Lung (tissue), 11 donors: ENCODE measurements at regions not wholly inside any gene's neighbourhood (a gene's known extent, or its start where the extent isn't known, plus 50 kb on each side); places are given as distances from the start of the nearest gene placed in this dataset.

Experiments used
- ATAC-seq: fragments of 200-7000 bp; cut with Tn5 transposase; one replicate; pipeline ENCODE4 v1.9.1; 2020; ENCODE audit warnings: moderate number of reproducible peaks; ENCODE audit not compliant: insufficient read depth, low FRiP score
- DNase-seq, 3 donors: peaks; one replicate each; pipeline ENCODE4 v3.0.0-alpha.2; 2013 to 2017
- H3K27ac ChIP-seq, 2 donors: one replicate each; pipeline ENCODE4 v1.5.1; 2013; ENCODE audit warnings: mild to moderate bottlenecking in 2 of 2, moderate library complexity in 2 of 2, control low read depth in 1 of 2, inconsistent platforms in 1 of 2, low read depth in 1 of 2, low read length in 1 of 2
- H3K27me3 ChIP-seq, 3 donors: one replicate each; pipeline ENCODE4 v1.5.1; 2013; ENCODE audit warnings: low read length in 2 of 3; ENCODE audit not compliant: control insufficient read depth in 3 of 3, insufficient read depth in 3 of 3
- H3K36me3 ChIP-seq, 4 donors: one replicate each; pipeline ENCODE4 v1.5.1; 2013; ENCODE audit warnings: low read length in 4 of 4, mild to moderate bottlenecking in 1 of 4, moderate library complexity in 1 of 4; ENCODE audit not compliant: control insufficient read depth in 4 of 4, insufficient read depth in 4 of 4
- H3K4me1 ChIP-seq, 5 donors: one replicate each; pipeline ENCODE4 v1.5.1; 2013; ENCODE audit warnings: low read length in 5 of 5, mild to moderate bottlenecking in 2 of 5, moderate library complexity in 1 of 5; ENCODE audit not compliant: control insufficient read depth in 5 of 5, insufficient read depth in 5 of 5
- H3K4me3 ChIP-seq: one replicate; pipeline ENCODE4 v1.5.1; 2013; ENCODE audit warnings: mild to moderate bottlenecking, control low read depth, moderate library complexity
- H3K9ac ChIP-seq, 2 donors: one replicate each; pipeline ENCODE4 v1.5.1; 2013; ENCODE audit warnings: low read length in 2 of 2, control low read depth in 1 of 2; ENCODE audit not compliant: insufficient read depth in 1 of 2
- H3K9me3 ChIP-seq, 4 donors: one replicate each; pipeline ENCODE4 v1.5.1; 2013; ENCODE audit warnings: low read length in 3 of 4, mild to moderate bottlenecking in 1 of 4, moderate library complexity in 1 of 4; ENCODE audit not compliant: control insufficient read depth in 4 of 4, insufficient read depth in 3 of 4
- WGBS, 2 donors: extraction: QIAGEN DNeasy Blood & Tissue Kit; methylation state at CpG; one replicate each; pipeline ENCODE4 v1.1.7; 2013; 5-methylcytosine and 5-hydroxymethylcytosine counted together
- TF ChIP-seq, protein P1 (sequence below): IDR thresholded peaks from 2 replicates; pipeline ENCODE4 v1.5.1; 2012; ENCODE audit warnings: mild to moderate bottlenecking; ENCODE audit errors: control extremely low read depth, extremely low read depth
- donor health status: control.
- donor health status: control.
- donor health status: Bipolar disorder and iron deficiency.
- donor health status: healthy.
- donor health status: DM: yes; HTN: yes; CAD: no.

- TF ChIP-seq, protein P1, sequence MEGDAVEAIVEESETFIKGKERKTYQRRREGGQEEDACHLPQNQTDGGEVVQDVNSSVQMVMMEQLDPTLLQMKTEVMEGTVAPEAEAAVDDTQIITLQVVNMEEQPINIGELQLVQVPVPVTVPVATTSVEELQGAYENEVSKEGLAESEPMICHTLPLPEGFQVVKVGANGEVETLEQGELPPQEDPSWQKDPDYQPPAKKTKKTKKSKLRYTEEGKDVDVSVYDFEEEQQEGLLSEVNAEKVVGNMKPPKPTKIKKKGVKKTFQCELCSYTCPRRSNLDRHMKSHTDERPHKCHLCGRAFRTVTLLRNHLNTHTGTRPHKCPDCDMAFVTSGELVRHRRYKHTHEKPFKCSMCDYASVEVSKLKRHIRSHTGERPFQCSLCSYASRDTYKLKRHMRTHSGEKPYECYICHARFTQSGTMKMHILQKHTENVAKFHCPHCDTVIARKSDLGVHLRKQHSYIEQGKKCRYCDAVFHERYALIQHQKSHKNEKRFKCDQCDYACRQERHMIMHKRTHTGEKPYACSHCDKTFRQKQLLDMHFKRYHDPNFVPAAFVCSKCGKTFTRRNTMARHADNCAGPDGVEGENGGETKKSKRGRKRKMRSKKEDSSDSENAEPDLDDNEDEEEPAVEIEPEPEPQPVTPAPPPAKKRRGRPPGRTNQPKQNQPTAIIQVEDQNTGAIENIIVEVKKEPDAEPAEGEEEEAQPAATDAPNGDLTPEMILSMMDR, result peak; percentile 9
- DNase-seq (peak; percentile 31 to 75 (median 68)), ATAC-seq (no peak)
- no peak overlapping the region for H3K27ac ChIP-seq
- no peaks in the 10 kb centered on the region for H3K4me1 ChIP-seq
- H3K36me3 ChIP-seq, result no peaks in the 10 kb centered on the region
- H3K9me3 ChIP-seq, result peaks cover 0 to 7% (median 3%) of the 10 kb centered on the region in 4 donors
- no peak overlapping the region for H3K9ac ChIP-seq
- H3K4me3 ChIP-seq, result no peak overlapping the region
- WGBS, 2 donors, result 15 to 20% methylated on average over 10 of the region's 10 CpGs
- H3K27me3 ChIP-seq, result peaks cover 0 to 3% (median 0%) of the 10 kb centered on the region in 3 donors
These were observed 194.1 kb downstream of the SS18 start for GRCh38 chr18:25896178-25896780.

DNA sequence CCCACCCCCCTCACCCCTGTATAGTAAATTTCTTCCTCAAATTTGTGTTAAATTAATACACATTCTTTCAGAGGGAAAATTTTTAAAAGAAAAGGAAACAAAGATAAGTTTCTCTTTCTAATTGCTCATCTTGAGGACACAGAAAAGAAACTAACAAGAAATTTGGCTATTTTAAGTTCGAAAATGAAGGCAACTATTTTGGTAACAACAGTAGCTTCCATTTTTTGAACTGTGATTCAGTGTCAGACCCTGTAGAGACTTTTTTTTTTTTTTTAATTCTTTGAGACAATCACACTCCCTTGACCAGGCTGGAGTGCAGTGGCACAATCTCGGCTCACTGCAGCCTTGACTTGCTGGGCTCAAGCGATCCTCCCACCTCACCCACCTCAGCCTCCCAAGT is 194.9 kb downstream of the SS18 start:
- TF ChIP-seq, protein P1, result no peak
- no peaks in the 10 kb centered on the region for H3K4me1 ChIP-seq
- DNase-seq (no peak), ATAC-seq (no peak)
- WGBS, 2 donors, result 85 to 89% methylated on average over 3 of the region's 3 CpGs
- H3K4me3 ChIP-seq, result no peak overlapping the region
- no peak overlapping the region for H3K9ac ChIP-seq
- H3K27ac ChIP-seq, result no peak overlapping the region
- peaks cover 0 to 2% (median 0%) of the 10 kb centered on the region in 4 donors for H3K9me3 ChIP-seq
- peaks cover 0 to 3% (median 0%) of the 10 kb centered on the region in 3 donors for H3K27me3 ChIP-seq
- H3K36me3 ChIP-seq, result no peaks in the 10 kb centered on the region

DNA sequence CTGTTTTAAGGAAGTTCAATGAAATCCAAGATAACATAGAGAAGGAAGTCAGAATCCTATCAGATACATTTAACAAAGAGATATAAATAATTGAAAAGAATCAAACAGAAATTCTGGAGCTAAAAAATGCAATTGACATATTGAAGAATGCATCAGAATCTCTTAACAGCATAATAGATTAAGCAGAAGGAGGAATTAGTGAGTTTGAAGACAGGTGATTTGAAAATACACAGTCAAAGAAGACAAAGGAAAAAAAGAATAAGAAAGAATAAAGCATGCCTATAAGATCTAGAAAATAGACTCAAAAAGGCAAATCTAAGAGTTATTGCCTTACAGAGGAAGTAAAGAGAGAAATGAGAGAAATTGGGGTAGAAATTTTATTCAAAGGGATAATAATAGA is 204.1 kb downstream of the SS18 start:
- Histone ChIP-seq H3K27ac (no peak overlapping the region), H3K9me3 (peaks cover 0 to 8% (median 0%) of the 10 kb centered on the region in 4 donors), H3K4me3 (no peak overlapping the region), H3K9ac (no peak overlapping the region), H3K27me3 (no peaks in the 10 kb centered on the region), H3K4me1 (no peaks in the 10 kb centered on the region), H3K36me3 (no peaks in the 10 kb centered on the region)
- ATAC-seq (no peak), DNase-seq (no peak)
- TF ChIP-seq, protein P1, result no peak

DNA sequence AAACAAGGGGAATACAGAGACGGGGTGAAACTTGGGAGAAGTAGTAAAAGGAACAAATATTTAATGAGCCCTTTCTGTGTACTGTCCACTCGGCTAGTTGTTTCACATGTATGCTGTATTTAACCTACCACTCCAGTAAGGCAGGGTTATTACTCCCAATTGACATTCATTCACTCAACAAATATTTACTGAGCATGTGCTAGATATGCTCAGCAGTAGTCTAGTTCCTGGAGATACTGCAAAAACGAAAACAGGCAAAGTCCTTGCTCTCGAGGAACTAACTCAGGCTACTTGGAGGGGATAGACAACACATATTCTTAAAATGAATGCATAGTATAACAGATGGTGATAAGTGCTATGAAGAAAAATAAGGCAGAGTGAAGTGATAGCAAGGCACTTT is 207.3 kb downstream of the SS18 start:
- no peak for DNase-seq
- peaks cover 0 to 9% (median 0%) of the 10 kb centered on the region in 4 donors for H3K9me3 ChIP-seq
- TF ChIP-seq, protein P1, result no peak
- H3K27ac ChIP-seq, result no peak overlapping the region
- H3K4me1 ChIP-seq, result no peaks in the 10 kb centered on the region
- no peak for ATAC-seq
- H3K36me3 ChIP-seq, result no peaks in the 10 kb centered on the region
- H3K9ac ChIP-seq, result no peak overlapping the region
- whole genome bisulfite sequencing, 2 donors, result 60 to 80% methylated on average over 4 of the region's 4 CpGs
- no peaks in the 10 kb centered on the region for H3K27me3 ChIP-seq
- H3K4me3 ChIP-seq, result no peak overlapping the region
